ENCODE measurements at regions not wholly inside any gene's neighbourhood (a gene's known extent, or its start where the extent isn't known, plus 50 kb on each side); places are given as distances from the start of the nearest gene placed in this dataset.

DNA sequence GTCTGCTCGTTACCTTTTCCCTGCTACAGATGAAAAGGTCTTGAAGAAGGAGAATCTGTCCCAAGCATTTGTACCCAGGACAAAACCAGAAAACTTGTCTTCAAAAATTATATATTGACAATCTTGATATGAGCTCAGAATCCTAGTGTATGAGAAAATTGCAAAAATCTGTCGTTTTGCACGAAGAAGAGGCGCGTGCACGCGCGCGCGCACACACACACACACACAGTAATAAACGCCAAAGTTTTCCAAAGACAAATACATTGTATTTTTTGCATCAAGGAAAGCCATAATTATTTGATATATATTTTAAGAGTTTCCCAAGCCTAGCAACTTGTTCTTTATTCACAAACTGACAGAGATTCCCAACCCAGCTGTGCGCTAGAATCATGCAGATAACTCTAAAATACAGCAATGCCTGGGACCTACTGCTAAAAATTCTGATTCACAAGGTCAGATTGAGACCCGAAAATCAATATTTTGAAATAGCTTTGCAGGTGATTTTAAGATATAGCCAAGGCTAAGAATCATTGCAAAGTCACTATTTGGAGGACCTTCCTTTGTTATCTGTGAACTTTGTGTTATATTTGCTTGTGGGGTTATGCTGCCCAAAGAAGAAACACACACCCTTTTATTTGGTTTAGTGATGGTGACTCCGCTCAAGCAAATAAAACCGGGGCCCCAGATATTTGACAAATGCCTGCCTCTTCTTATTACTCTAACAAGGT, 1287.7 kb upstream of the CDH6 start:
- no peak for DNase-seq

DNA sequence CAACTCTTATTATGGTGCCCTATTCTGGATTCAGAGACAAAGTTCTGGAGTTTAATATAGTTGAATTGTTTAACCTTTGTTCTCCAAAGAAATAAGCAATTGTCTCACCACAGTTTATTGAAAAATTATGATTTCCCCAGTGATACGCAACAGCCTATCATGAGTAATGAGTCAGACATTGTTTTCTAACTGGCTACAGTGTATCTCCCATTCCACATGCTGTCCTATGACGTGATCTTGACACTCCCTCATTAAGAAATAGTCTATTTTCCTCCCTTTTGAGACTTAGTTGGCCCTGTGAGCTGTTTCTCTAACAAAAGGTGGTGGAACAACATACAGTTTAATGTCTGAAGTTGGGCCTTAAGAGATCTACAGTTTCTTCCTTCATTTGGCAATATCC, 1290.6 kb upstream of the CDH6 start:
- no peak for DNase-seq

- no peak for DNase-seq
Observed at GRCh38 chr5:29899583-29899982, 1293.9 kb upstream of the CDH6 start.

GRCh38 chr5:29897916-29898315, 1295.6 kb upstream of the CDH6 start:
- DNase-seq: no peak

- DNase-seq: no peak
Observed at GRCh38 chr5:29896646-29897045, 1296.8 kb upstream of the CDH6 start.

- no peak for DNase-seq
Observed at GRCh38 chr5:29894668-29895067, 1298.8 kb upstream of the CDH6 start.

GRCh38 chr5:29889051-29889450, 1304.4 kb upstream of the CDH6 start:
- no peak for DNase-seq

DNA sequence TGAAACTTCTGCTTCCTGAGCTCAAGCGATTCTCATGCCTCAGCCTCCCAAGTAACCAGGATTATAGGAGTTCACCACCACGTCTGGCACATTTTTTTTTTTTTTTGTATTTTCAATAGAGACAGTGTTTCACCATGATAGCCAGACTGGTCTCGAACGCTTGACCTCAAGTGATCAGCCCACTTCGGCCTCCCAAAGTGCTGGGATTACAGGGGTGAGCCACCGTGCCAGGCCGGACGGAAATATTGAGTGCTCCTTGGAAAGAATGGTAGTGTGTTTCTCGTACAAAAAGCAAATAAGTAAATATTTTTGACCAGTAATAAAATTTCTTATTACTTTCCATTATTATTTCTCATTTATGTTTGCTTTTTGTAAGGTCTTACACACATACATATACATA, 1307.9 kb upstream of the CDH6 start:
- DNase-seq: no peak

GRCh38 chr5:29882036-29882435, 1311.5 kb upstream of the CDH6 start:
- no peak for DNase-seq

DNA sequence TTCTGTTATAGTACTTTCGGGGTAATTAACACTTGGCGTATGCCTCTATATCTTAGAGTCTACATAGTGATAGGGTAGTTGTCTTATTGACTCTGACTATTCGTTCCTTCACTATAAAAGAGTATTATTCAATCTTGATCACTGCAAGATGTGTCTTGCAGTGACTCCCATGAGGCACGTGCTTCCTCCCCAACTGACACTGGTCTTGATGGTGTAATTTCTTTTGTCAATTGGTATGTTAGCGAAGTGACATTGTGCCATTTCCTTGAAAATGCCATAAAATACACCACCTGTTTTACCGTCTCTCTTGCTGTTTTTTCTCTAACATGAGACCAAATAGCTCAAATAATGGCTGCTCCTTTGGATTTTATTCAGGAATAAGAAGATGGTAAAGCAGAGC, 1314.1 kb upstream of the CDH6 start:
- no peak for DNase-seq

GRCh38 chr5:29878599-29878998, 1314.9 kb upstream of the CDH6 start:
- DNase-seq: no peak

DNA sequence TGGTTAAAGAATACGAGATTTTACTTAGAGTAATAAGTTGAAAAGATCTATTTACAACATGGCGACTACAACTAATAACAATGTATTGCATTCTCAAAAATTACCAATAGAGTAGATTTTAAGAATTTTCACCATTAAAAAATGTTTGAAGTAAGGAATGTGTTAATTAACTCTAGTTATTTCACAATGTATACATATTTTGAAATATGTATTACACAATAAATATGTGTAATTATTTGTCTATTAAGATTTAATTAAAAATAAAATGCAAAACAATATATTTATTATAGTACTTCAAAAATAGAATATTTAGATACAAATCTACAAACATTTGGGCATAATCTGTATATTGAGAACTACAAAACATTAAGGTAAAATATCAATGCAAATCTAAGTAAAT, 1326.3 kb upstream of the CDH6 start:
- DNase-seq: no peak

DNA sequence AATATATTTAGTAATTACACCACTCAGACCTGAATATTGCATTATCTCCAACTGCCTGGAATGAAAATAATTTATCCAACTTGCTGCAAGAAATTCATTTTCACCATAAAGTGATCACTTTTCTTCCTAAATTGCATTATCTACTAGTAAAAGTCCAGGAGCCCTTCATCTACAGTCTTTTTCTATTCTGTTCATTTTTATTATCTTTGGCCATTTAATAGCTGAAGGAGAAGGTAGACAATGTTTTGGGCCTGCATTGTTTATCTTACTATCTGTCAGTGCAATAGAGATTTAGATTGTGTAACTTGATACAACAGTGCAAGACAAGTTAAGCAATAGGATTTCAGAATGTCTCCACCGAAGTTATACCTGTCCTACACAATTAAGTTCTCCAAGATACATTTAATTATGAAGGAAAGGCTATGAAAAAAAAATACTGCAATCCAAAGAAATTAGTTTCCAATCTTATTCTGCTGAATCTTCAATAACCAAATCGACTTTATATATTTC, 1339.7 kb upstream of the CDH6 start:
- DNase-seq: no peak

- no peak for DNase-seq
Observed at GRCh38 chr5:29852329-29852728, 1341.2 kb upstream of the CDH6 start.

DNA sequence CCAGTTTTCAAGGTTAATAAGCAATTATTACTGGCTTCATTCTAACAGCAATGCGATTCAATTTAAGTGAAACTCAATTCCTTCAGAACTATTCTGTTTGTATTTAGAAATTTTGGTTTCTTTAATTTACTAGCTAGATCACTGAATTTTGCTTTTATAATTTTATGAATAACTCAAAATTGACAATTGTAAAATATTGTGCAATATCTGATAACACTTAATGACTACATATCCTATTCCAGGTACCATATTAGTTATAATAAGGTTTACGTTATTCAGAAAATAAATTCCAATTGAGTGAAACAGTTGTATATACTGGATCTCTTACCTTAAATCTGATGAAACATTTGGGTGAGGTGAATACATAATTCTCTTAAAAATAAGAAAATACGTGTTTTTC, 1348.3 kb upstream of the CDH6 start:
- DNase-seq: no peak

DNA sequence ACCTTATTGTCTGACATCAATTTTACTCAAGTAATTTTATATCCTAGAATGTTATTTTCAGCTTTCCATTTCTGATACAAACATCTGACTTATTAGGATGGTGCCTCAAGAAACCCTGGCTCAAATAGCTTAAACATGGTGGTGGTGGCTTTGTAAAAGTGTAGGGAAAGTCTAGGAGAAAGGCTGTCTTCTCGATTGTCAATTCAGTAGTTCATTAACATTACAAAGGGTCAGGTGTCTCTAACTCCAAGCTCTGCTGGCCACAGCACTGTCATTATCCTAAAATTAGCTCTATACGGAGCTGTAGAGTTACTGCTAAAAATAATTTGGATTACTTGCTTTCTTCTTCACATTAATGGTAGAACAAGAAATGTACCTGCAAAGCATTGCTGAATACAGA, 1360.1 kb upstream of the CDH6 start:
- DNase-seq: no peak

DNA sequence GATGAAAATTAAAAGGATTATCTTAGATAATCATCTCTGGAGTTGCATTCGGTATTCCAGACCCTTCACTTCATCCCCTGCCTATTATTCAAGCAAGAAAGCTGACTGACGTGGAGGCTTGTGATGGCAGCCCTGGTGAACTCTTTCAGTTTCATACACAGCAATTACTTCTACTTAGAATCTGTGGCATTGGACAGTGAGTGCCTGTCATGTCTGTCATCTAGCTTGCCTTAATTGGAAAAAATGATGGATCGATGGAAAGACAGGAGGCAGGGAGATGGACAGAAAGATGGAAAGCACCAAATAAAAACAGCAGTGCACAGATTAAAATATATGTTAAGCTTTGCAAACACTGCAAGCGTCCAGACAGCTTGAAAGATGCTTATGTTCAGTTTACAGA, 1371.0 kb upstream of the CDH6 start:
- no peak for DNase-seq

- DNase-seq: no peak
Observed at GRCh38 chr5:29811914-29812679, 1381.4 kb upstream of the CDH6 start.

DNA sequence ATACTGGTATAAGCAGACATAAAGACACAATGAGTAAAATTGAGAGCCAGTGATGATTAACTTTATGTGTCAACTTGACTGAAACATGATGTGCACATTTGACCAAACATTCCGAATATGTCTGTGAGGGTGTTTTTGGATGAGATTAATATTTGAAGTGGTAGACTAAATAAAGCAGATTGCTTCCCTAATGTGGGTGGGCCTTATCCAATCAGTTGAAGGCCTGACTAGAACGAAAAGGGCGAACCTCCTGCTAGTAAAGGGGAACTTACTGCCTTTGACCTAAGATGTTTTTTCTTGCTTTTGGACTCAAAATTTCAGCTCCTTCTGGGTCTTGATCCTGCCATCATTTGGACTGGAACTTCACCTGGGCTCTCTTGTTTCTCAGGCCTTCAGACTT, 1387.7 kb upstream of the CDH6 start:
- no peak for DNase-seq

- DNase-seq: no peak
Observed at GRCh38 chr5:29800752-29801151, 1392.7 kb upstream of the CDH6 start.

GRCh38 chr5:29796013-29796412, 1397.5 kb upstream of the CDH6 start:
- no peak for DNase-seq

DNA sequence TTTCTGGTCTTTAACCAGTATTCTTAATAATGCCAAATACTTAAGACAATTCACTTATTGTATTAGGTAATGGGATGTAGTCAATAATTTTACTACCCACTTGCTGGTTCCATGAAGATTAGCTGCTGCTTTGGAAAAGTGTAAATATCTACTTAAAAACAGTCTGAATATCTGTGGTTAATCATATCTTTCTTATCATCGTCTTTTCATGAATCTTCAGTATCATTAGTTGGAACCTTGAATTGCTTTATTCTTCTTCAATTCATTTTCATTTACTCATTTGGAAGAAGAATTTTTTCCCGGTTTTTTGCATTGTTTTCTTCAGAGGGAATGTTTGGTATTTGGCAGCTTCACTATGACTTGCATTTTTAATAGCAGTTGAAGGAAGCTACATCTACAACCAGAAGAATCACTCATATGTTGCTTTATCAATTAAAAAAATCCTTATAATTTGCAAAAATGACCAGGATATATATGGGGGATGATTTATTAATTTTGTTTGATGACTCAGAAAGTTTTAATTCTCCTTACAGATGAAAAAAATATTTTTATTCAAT, 1398.3 kb upstream of the CDH6 start:
- DNase-seq: no peak

DNA sequence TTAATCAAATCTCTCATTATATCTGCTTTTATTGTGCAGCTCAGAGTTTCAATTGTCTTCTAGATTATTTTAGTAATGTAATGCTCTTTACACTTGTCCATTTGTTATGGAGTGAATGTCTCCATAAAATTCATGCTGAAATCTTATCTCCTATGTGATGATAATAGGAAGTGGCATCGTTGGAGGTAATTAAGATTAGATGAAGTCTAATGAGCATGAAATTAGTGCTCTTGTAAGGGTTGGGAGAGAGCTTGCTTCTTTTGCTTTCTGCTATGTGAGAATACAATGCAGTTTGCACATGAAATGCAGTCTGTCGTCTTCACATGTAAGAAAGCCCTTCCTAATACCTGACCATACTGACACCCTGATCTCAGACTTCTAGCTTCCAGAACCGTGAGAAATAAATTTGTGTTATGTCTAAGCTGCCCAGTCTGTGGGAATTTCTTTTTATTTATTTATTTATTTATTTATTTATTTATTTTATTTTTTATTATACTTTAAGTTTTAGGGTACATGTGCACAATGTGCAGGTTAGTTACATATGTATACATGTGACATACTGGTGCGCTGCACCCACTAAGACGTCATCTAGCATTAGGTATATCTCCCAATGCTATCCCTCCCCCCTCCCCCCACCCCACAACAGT, 1399.2 kb upstream of the CDH6 start:
- no peak for DNase-seq

GRCh38 chr5:29790281-29790680, 1403.2 kb upstream of the CDH6 start:
- DNase-seq: no peak

Measured in CD4-positive, alpha-beta T cell treated with Interleukin-17A for 1 hour (primary cell).